H1 (cell line): ENCODE measurements at regions not wholly inside any gene's neighbourhood (a gene's known extent, or its start where the extent isn't known, plus 50 kb on each side); places are given as distances from the start of the nearest gene placed in this dataset.

ENCODE experiments used
- ASH2L ChIP-seq: fragments of 200-600, 300-600 bp; sonication (generic); IDR thresholded peaks from one replicate; pipeline ENCODE4 v1.7.1; 2017; ENCODE audit warnings: low read length
- CEBPB ChIP-seq: IDR thresholded peaks from 2 replicates; pipeline ENCODE4 v1.6.1; 2012; ENCODE audit warnings: low read depth, low read length
- EGR1 ChIP-seq: IDR thresholded peaks from 2 replicates; pipeline ENCODE4 v1.6.1; 2011; ENCODE audit warnings: low read depth, low read length, borderline replicate concordance
- HDAC2 ChIP-seq, 2 experiments: fragments of 300-600 bp in 1 of 2; sonication (generic) in 1 of 2; IDR thresholded peaks; 2 replicates each; pipeline ENCODE4 v1.6.1; 2011 to 2012; ENCODE audit warnings: low read depth in 2 of 2, low read length in 2 of 2, mild to moderate bottlenecking in 2 of 2, moderate library complexity in 2 of 2, borderline replicate concordance in 1 of 2, inconsistent platforms in 1 of 2
- MAFK ChIP-seq: IDR thresholded peaks from 2 replicates; pipeline ENCODE4 v1.6.1; 2012; ENCODE audit warnings: low read depth, mild to moderate bottlenecking, improper control_type of control experiment, low read length
- RAD21 ChIP-seq, 2 experiments: IDR thresholded peaks in 1 of 2; conservative IDR thresholded peaks in 1 of 2; 2 replicates each; pipeline ENCODE4 v1.6.1; 2011; ENCODE audit warnings: low read depth in 2 of 2, low read length in 2 of 2, improper control_type of control experiment in 1 of 2, inconsistent platforms in 1 of 2, mild to moderate bottlenecking in 1 of 2, moderate library complexity in 1 of 2
- RNF2 ChIP-seq: fragments of 200-900, 300-1000 bp; sonication (generic); IDR thresholded peaks from 2 replicates; pipeline ENCODE4 v1.7.1; 2016; ENCODE audit warnings: borderline replicate concordance, low read depth, mild to moderate bottlenecking, antibody characterized with exemption, low read length; ENCODE audit not compliant: poor library complexity, severe bottlenecking; ENCODE audit errors: missing control alignments
- SP1 ChIP-seq: IDR thresholded peaks from 2 replicates; pipeline ENCODE4 v1.6.1; 2011; ENCODE audit warnings: low read depth, low read length
- TCF12 ChIP-seq: IDR thresholded peaks from 2 replicates; pipeline ENCODE4 v1.6.1; 2011; ENCODE audit warnings: low read depth, mild to moderate bottlenecking, low read length
- ZNF274 ChIP-seq: IDR thresholded peaks from 2 replicates; pipeline ENCODE4 v1.7.0; 2012; ENCODE audit warnings: low read length, borderline replicate concordance; ENCODE audit errors: extremely low read depth
- TF ChIP-seq, protein P1 (sequence below): IDR thresholded peaks from 2 replicates; pipeline ENCODE4 v1.6.1; 2012; ENCODE audit warnings: inconsistent platforms

GRCh38 chr3:168546707-168547106 is 451.0 kb upstream of the GOLIM4 start (continued):
- TF ChIP-seq ZNF274 = no peak
- no peak for TF ChIP-seq EGR1
- no peak for TF ChIP-seq CEBPB
- TF ChIP-seq MAFK = no peak
- no peak for TF ChIP-seq RAD21 (IDR thresholded peaks at IDR 0.05 in 1 of 2, conservative IDR thresholded peaks at IDR 0.05 in 1 of 2; ENCODE audit: low read depth in 2 of 2, low read length in 2 of 2)
- TF ChIP-seq TCF12 = no peak
- no peak for TF ChIP-seq RNF2
- TF ChIP-seq, protein P1, sequence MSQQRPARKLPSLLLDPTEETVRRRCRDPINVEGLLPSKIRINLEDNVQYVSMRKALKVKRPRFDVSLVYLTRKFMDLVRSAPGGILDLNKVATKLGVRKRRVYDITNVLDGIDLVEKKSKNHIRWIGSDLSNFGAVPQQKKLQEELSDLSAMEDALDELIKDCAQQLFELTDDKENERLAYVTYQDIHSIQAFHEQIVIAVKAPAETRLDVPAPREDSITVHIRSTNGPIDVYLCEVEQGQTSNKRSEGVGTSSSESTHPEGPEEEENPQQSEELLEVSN = no peak
- TF ChIP-seq SP1 = no peak
- no peak for TF ChIP-seq HDAC2 (IDR thresholded peaks at IDR 0.05; ENCODE audit: borderline replicate concordance in 1 of 2, low read depth in 2 of 2, low read length in 2 of 2)
- TF ChIP-seq ASH2L = no peak
